Keratinocyte (primary cell): ENCODE measurements at regions not wholly inside any gene's neighbourhood (a gene's known extent, or its start where the extent isn't known, plus 50 kb on each side); places are given as distances from the start of the nearest gene placed in this dataset.

Experiments used
- CTCF ChIP-seq, 3 experiments: IDR thresholded peaks in 1 of 3; conservative IDR thresholded peaks in 1 of 3; optimal IDR thresholded peaks in 1 of 3; 2 replicates in 2 of 3; 3 replicates in 1 of 3; pipeline versions ENCODE3 to v1.5.1; 2011; ENCODE audit warnings: low read length in 3 of 3, mild to moderate bottlenecking in 3 of 3, moderate library complexity in 2 of 3, control low read depth in 1 of 3, inconsistent platforms in 1 of 3; ENCODE audit not compliant: insufficient read depth in 2 of 3; ENCODE audit errors: extremely low read depth in 1 of 3
- EZH2 ChIP-seq: IDR thresholded peaks from one replicate; pipeline ENCODE4 v1.6.1; 2012; ENCODE audit warnings: inconsistent platforms, mild to moderate bottlenecking, low read length, moderate library complexity

GRCh38 chr7:73954181-73954580 is 73.8 kb upstream of the ELN start:
- TF ChIP-seq CTCF (optimal IDR thresholded peaks at IDR 0.05 in 1 of 3, IDR thresholded peaks at IDR 0.05 in 1 of 3, conservative IDR thresholded peaks at IDR 0.05 in 1 of 3; ENCODE audit: extremely low read depth in 1 of 3, insufficient read depth in 2 of 3, low read length in 3 of 3) (no peak), EZH2 (no peak)
